Activated CD8-positive, alpha-beta T cell treated with anti-CD3 and anti-CD28 coated beads, Interleukin-2, amount 10 ng/mL, durations not matched to agents 7 days and 5 days (primary cell): ENCODE measurements at regions not wholly inside any gene's neighbourhood (a gene's known extent, or its start where the extent isn't known, plus 50 kb on each side); places are given as distances from the start of the nearest gene placed in this dataset.

Source experiments
- ATAC-seq: fragments of 150-1000 bp; cut with Tn5 transposase; one replicate; pipeline ENCODE4 v1.10.0; 2021; ENCODE audit warnings: moderate library complexity
- CTCF ChIA-PET: fragments of 350-600 bp; sonication (Branson Sonifier 250); formaldehyde crosslinking; loops from one replicate; lab custom pipeline; 2021; ENCODE audit warnings: antibody characterized with exemption; lab: Charles Lee
- POLR2A ChIA-PET: fragments of 350-600 bp; sonication (Branson Sonifier 250); formaldehyde crosslinking; loops from one replicate; lab custom pipeline; 2021; ENCODE audit warnings: antibody characterized with exemption; lab: Charles Lee
- DNase-seq: peaks from one replicate; pipeline ENCODE4 v3.0.0-alpha.2; 2020
- H3K27ac Mint-ChIP-seq: one replicate; pipeline ENCODE4 v1.8.0; 2021; ENCODE audit warnings: mild to moderate bottlenecking, mixed read lengths
- H3K27me3 Mint-ChIP-seq: one replicate; pipeline ENCODE4 v1.8.0; 2021; ENCODE audit warnings: low read depth, mixed read lengths
- H3K36me3 Mint-ChIP-seq: one replicate; pipeline ENCODE4 v1.8.0; 2021; ENCODE audit warnings: low read depth, mixed read lengths
- H3K4me1 Mint-ChIP-seq: one replicate; pipeline ENCODE4 v1.8.0; 2021; ENCODE audit warnings: low read depth, mixed read lengths
- H3K4me3 Mint-ChIP-seq: one replicate; pipeline ENCODE4 v1.8.0; 2021; ENCODE audit warnings: mild to moderate bottlenecking, mixed read lengths
- H3K9me3 Mint-ChIP-seq: one replicate; pipeline ENCODE4 v1.8.0; 2022; ENCODE audit warnings: mixed read lengths; ENCODE audit not compliant: insufficient read depth

GRCh38 chr11:134780486-134781147, 368.6 kb upstream of the B3GAT1 start:
- no peak for DNase-seq
- Mint-ChIP-seq H3K36me3 (no peaks in the 10 kb centered on the region), H3K9me3 (no peaks in the 10 kb centered on the region), H3K4me1 (no peaks in the 10 kb centered on the region), H3K27ac (no peak overlapping the region), H3K27me3 (peaks cover 13% of the 10 kb centered on the region), H3K4me3 (no peak overlapping the region)
- POLR2A ChIA-PET: no interaction called here
- no peak for ATAC-seq
- CTCF ChIA-PET: no interaction called here

- Mint-ChIP-seq H3K4me1 (no peaks in the 10 kb centered on the region), H3K4me3 (no peak overlapping the region), H3K36me3 (no peaks in the 10 kb centered on the region), H3K27me3 (peaks cover 15% of the 10 kb centered on the region), H3K9me3 (no peaks in the 10 kb centered on the region), H3K27ac (no peak overlapping the region)
- DNase-seq (no peak), ATAC-seq (no peak)
- CTCF ChIA-PET: interaction anchor here (0.7 kb wide), 1 partner anchor 361 kb away, joined by 3 read pairs; no protein-coding TSS in a partner anchor
- POLR2A ChIA-PET: no interaction called here
These were observed 367.1 kb upstream of the B3GAT1 start for GRCh38 chr11:134779179-134779578.

GRCh38 chr11:134768463-134768862, 356.4 kb upstream of the B3GAT1 start:
- POLR2A ChIA-PET: no interaction called here
- peaks cover 2% of the 10 kb centered on the region for H3K27me3 Mint-ChIP-seq
- H3K4me1 Mint-ChIP-seq: no peaks in the 10 kb centered on the region
- H3K27ac Mint-ChIP-seq: no peak overlapping the region
- no peaks in the 10 kb centered on the region for H3K9me3 Mint-ChIP-seq
- H3K36me3 Mint-ChIP-seq: no peaks in the 10 kb centered on the region
- CTCF ChIA-PET: no interaction called here
- DNase-seq (no peak), ATAC-seq (no peak)
- no peak overlapping the region for H3K4me3 Mint-ChIP-seq

GRCh38 chr11:134765565-134765964, 353.5 kb upstream of the B3GAT1 start:
- ATAC-seq (no peak), DNase-seq (no peak)
- H3K36me3 Mint-ChIP-seq: no peaks in the 10 kb centered on the region
- no peaks in the 10 kb centered on the region for H3K9me3 Mint-ChIP-seq
- peaks cover 2% of the 10 kb centered on the region for H3K27me3 Mint-ChIP-seq
- H3K4me3 Mint-ChIP-seq: no peak overlapping the region
- no peaks in the 10 kb centered on the region for H3K4me1 Mint-ChIP-seq
- no peak overlapping the region for H3K27ac Mint-ChIP-seq
- ChIA-PET CTCF (no interaction called here), POLR2A (no interaction called here)

- Mint-ChIP-seq H3K36me3 (no peaks in the 10 kb centered on the region), H3K9me3 (no peaks in the 10 kb centered on the region), H3K4me1 (no peaks in the 10 kb centered on the region), H3K27ac (no peak overlapping the region), H3K27me3 (peaks cover 2% of the 10 kb centered on the region), H3K4me3 (no peak overlapping the region)
- POLR2A ChIA-PET: no interaction called here
- ATAC-seq: no peak
- CTCF ChIA-PET: no interaction called here
- no peak for DNase-seq
These were observed 352.9 kb upstream of the B3GAT1 start for GRCh38 chr11:134764966-134765365.

- ChIA-PET CTCF (interaction anchor here (1.1 kb wide), 1 partner anchor 73 kb away, joined by 3 read pairs; no protein-coding TSS in a partner anchor), POLR2A (no interaction called here)
- no peak for DNase-seq
- peaks cover 2% of the 10 kb centered on the region for H3K27me3 Mint-ChIP-seq
- no peak for ATAC-seq
- H3K4me1 Mint-ChIP-seq: no peaks in the 10 kb centered on the region
- H3K4me3 Mint-ChIP-seq: no peak overlapping the region
- H3K9me3 Mint-ChIP-seq: no peaks in the 10 kb centered on the region
- no peak overlapping the region for H3K27ac Mint-ChIP-seq
- H3K36me3 Mint-ChIP-seq: no peaks in the 10 kb centered on the region
These were observed 352.3 kb upstream of the B3GAT1 start for GRCh38 chr11:134764367-134764766.

- ChIA-PET POLR2A (no interaction called here), CTCF (no interaction called here)
- no peaks in the 10 kb centered on the region for H3K4me1 Mint-ChIP-seq
- no peak for DNase-seq
- H3K27me3 Mint-ChIP-seq: peaks cover 2% of the 10 kb centered on the region
- H3K4me3 Mint-ChIP-seq: no peak overlapping the region
- no peaks in the 10 kb centered on the region for H3K36me3 Mint-ChIP-seq
- no peak overlapping the region for H3K27ac Mint-ChIP-seq
- no peaks in the 10 kb centered on the region for H3K9me3 Mint-ChIP-seq
- no peak for ATAC-seq
These were observed 351.0 kb upstream of the B3GAT1 start for GRCh38 chr11:134763030-134763388.

- H3K9me3 Mint-ChIP-seq: no peaks in the 10 kb centered on the region
- DNase-seq (no peak), ATAC-seq (no peak)
- H3K4me1 Mint-ChIP-seq: no peaks in the 10 kb centered on the region
- POLR2A ChIA-PET: no interaction called here
- H3K36me3 Mint-ChIP-seq: no peaks in the 10 kb centered on the region
- H3K27me3 Mint-ChIP-seq: peaks cover 2% of the 10 kb centered on the region
- peak overlapping the region; percentile 29 for H3K4me3 Mint-ChIP-seq
- CTCF ChIA-PET: no interaction called here
- no peak overlapping the region for H3K27ac Mint-ChIP-seq
These were observed 350.4 kb upstream of the B3GAT1 start for GRCh38 chr11:134762248-134763029.

- Mint-ChIP-seq H3K36me3 (no peaks in the 10 kb centered on the region), H3K4me1 (no peaks in the 10 kb centered on the region), H3K27ac (no peak overlapping the region), H3K27me3 (peaks cover 2% of the 10 kb centered on the region), H3K4me3 (no peak overlapping the region), H3K9me3 (no peaks in the 10 kb centered on the region)
- CTCF ChIA-PET: no interaction called here
- ATAC-seq: no peak
- POLR2A ChIA-PET: interaction anchor here (0.5 kb wide), 1 partner anchor 247 kb away, joined by 3 read pairs; no protein-coding TSS in a partner anchor
- DNase-seq: no peak
These were observed 349.8 kb upstream of the B3GAT1 start for GRCh38 chr11:134761926-134762247.

GRCh38 chr11:134761386-134761785, 349.3 kb upstream of the B3GAT1 start:
- Mint-ChIP-seq H3K36me3 (no peaks in the 10 kb centered on the region), H3K9me3 (no peaks in the 10 kb centered on the region), H3K4me1 (no peaks in the 10 kb centered on the region), H3K27ac (no peak overlapping the region), H3K27me3 (peaks cover 2% of the 10 kb centered on the region), H3K4me3 (no peak overlapping the region)
- CTCF ChIA-PET: no interaction called here
- DNase-seq (peak; percentile 12), ATAC-seq (no peak)
- POLR2A ChIA-PET: interaction anchor here (0.5 kb wide), 1 partner anchor 248 kb away, joined by 3 read pairs; no protein-coding TSS in a partner anchor

GRCh38 chr11:134760957-134761356, 348.9 kb upstream of the B3GAT1 start:
- DNase-seq (no peak), ATAC-seq (no peak)
- H3K27ac Mint-ChIP-seq: no peak overlapping the region
- no peaks in the 10 kb centered on the region for H3K9me3 Mint-ChIP-seq
- CTCF ChIA-PET: no interaction called here
- POLR2A ChIA-PET: no interaction called here
- no peak overlapping the region for H3K4me3 Mint-ChIP-seq
- peaks cover 2% of the 10 kb centered on the region for H3K27me3 Mint-ChIP-seq
- H3K4me1 Mint-ChIP-seq: no peaks in the 10 kb centered on the region
- H3K36me3 Mint-ChIP-seq: no peaks in the 10 kb centered on the region

GRCh38 chr11:134760299-134760698, 348.3 kb upstream of the B3GAT1 start:
- ATAC-seq: no peak
- no peak overlapping the region for H3K4me3 Mint-ChIP-seq
- ChIA-PET CTCF (no interaction called here), POLR2A (no interaction called here)
- no peaks in the 10 kb centered on the region for H3K9me3 Mint-ChIP-seq
- H3K36me3 Mint-ChIP-seq: no peaks in the 10 kb centered on the region
- H3K4me1 Mint-ChIP-seq: no peaks in the 10 kb centered on the region
- H3K27me3 Mint-ChIP-seq: peaks cover 2% of the 10 kb centered on the region
- H3K27ac Mint-ChIP-seq: no peak overlapping the region
- no peak for DNase-seq
